Fibroblast of mammary gland (primary cell): ENCODE measurements at regions not wholly inside any gene's neighbourhood (a gene's known extent, or its start where the extent isn't known, plus 50 kb on each side); places are given as distances from the start of the nearest gene placed in this dataset.
A peak's percentile ranks its signal among the peaks of the same experiment; 100 is the strongest.

Source experiments
- DNase-seq: peaks from one replicate; pipeline ENCODE4 v3.0.0-alpha.2; 2010; ENCODE audit warnings: low read depth
- H3K4me3 ChIP-seq: 2 replicates; pipeline ENCODE4 v1.5.1; 2011; ENCODE audit warnings: low read depth, mild to moderate bottlenecking, low read length, moderate library complexity; ENCODE audit not compliant: control insufficient read depth
- TF ChIP-seq, protein P1 (sequence below): conservative IDR thresholded peaks from 2 replicates; pipeline ENCODE4 v1.5.1; 2011; ENCODE audit warnings: low read depth, low read length, inconsistent platforms; ENCODE audit not compliant: control insufficient read depth, insufficient read depth

- H3K4me3 ChIP-seq = no peak overlapping the region
- TF ChIP-seq, protein P1, sequence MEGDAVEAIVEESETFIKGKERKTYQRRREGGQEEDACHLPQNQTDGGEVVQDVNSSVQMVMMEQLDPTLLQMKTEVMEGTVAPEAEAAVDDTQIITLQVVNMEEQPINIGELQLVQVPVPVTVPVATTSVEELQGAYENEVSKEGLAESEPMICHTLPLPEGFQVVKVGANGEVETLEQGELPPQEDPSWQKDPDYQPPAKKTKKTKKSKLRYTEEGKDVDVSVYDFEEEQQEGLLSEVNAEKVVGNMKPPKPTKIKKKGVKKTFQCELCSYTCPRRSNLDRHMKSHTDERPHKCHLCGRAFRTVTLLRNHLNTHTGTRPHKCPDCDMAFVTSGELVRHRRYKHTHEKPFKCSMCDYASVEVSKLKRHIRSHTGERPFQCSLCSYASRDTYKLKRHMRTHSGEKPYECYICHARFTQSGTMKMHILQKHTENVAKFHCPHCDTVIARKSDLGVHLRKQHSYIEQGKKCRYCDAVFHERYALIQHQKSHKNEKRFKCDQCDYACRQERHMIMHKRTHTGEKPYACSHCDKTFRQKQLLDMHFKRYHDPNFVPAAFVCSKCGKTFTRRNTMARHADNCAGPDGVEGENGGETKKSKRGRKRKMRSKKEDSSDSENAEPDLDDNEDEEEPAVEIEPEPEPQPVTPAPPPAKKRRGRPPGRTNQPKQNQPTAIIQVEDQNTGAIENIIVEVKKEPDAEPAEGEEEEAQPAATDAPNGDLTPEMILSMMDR = no peak
- DNase-seq = no peak
Observed at GRCh38 chrX:95332530-95332929, 1352.1 kb upstream of the DIAPH2 start.

GRCh38 chrX:95346856-95347255 is 1337.8 kb upstream of the DIAPH2 start:
- DNase-seq = peak; percentile 19
- H3K4me3 ChIP-seq = no peak overlapping the region
- TF ChIP-seq, protein P1 = peak; percentile 27

- no peak overlapping the region for H3K4me3 ChIP-seq
- TF ChIP-seq, protein P1 = no peak
- DNase-seq = no peak
Observed at GRCh38 chrX:95350774-95351488, 1333.7 kb upstream of the DIAPH2 start.

- no peak overlapping the region for H3K4me3 ChIP-seq
- TF ChIP-seq, protein P1 = no peak
- DNase-seq = no peak
Observed at GRCh38 chrX:95367286-95367685, 1317.4 kb upstream of the DIAPH2 start.

DNA sequence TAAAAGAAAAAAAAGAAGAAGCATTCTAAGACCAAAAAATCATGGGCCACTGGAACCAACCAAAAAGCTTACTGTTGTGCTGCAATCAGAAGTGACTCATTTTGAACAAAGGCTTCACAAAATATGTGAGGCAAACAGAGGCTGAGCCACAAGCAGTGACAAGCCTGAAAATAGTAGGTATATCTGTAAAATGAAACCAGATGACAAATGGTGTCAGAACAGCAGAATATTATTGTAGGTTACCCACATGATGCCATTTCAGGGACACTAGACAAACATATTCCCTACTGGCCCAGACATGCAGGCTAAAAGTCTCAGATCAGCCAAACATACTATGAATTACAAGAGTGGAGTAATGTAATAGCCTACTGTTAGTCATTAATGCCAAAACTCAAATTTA is 1301.8 kb upstream of the DIAPH2 start:
- H3K4me3 ChIP-seq = no peak overlapping the region
- TF ChIP-seq, protein P1 = no peak
- DNase-seq = no peak

GRCh38 chrX:95383778-95384177 is 1300.9 kb upstream of the DIAPH2 start:
- TF ChIP-seq, protein P1 = no peak
- no peak overlapping the region for H3K4me3 ChIP-seq
- peak; percentile 3 for DNase-seq
